Keratinocyte (primary cell): ENCODE measurements at regions not wholly inside any gene's neighbourhood (a gene's known extent, or its start where the extent isn't known, plus 50 kb on each side); places are given as distances from the start of the nearest gene placed in this dataset.
A peak's percentile ranks its signal among the peaks of the same experiment; 100 is the strongest.

Experiments used
- DNase-seq: peaks from one replicate; pipeline ENCODE4 v3.0.0-alpha.2; 2011; ENCODE audit warnings: low read depth, missing footprints, low spot score
- FAIRE-seq: peaks from 2 replicates; lab custom pipeline; 2011; peaks lifted over from hg19 to GRCh38; lab: Jason Lieb, UNC
- H2AFZ ChIP-seq: 2 replicates; pipeline ENCODE4 v1.6.0; 2012; ENCODE audit warnings: low read length, control low read depth, inconsistent platforms; ENCODE audit not compliant: control insufficient read depth
- H3K27ac ChIP-seq: 2 replicates; pipeline ENCODE4 v1.5.1; 2011; ENCODE audit warnings: low read length; ENCODE audit not compliant: control insufficient read depth, insufficient read depth
- H3K27me3 ChIP-seq: 3 replicates; pipeline ENCODE4 v1.6.0; 2011; ENCODE audit warnings: low read length; ENCODE audit not compliant: control insufficient read depth, insufficient read depth; ENCODE audit errors: extremely low read depth
- H3K36me3 ChIP-seq, 2 experiments: 2 replicates in 1 of 2; 3 replicates in 1 of 2; pipeline ENCODE4 v1.5.1; 2011; ENCODE audit warnings: low read length in 2 of 2, mild to moderate bottlenecking in 1 of 2; ENCODE audit not compliant: control insufficient read depth in 2 of 2, insufficient read depth in 2 of 2; ENCODE audit errors: extremely low read depth in 1 of 2
- H3K4me1 ChIP-seq: 3 replicates; pipeline ENCODE4 v1.5.1; 2011; ENCODE audit warnings: low read length; ENCODE audit not compliant: control insufficient read depth, insufficient read depth; ENCODE audit errors: extremely low read depth
- H3K4me2 ChIP-seq: 3 replicates; pipeline ENCODE4 v1.6.0; 2011; ENCODE audit warnings: low read depth, low read length; ENCODE audit not compliant: control insufficient read depth, insufficient read depth; ENCODE audit errors: extremely low read depth
- H3K4me3 ChIP-seq, 3 experiments: fragments of 200-600 bp in 1 of 3; sonication (generic) in 1 of 3; 2 replicates in 2 of 3; 3 replicates in 1 of 3; pipeline ENCODE4 v1.5.1; 2011 to 2016; ENCODE audit warnings: low read length in 3 of 3, mild to moderate bottlenecking in 3 of 3, control low read depth in 2 of 3, inconsistent platforms in 1 of 3, low read depth in 1 of 3, mixed read lengths in 1 of 3, mixed run types in 1 of 3, moderate library complexity in 1 of 3; ENCODE audit not compliant: control insufficient read depth in 2 of 3, insufficient read depth in 2 of 3; ENCODE audit errors: extremely low read depth in 1 of 3
- H3K79me2 ChIP-seq: 2 replicates; pipeline ENCODE4 v1.6.0; 2012; ENCODE audit warnings: low read length; ENCODE audit not compliant: control insufficient read depth, insufficient read depth
- H3K9ac ChIP-seq: 3 replicates; pipeline ENCODE4 v1.6.0; 2011; ENCODE audit warnings: low read length; ENCODE audit not compliant: control insufficient read depth, insufficient read depth; ENCODE audit errors: extremely low read depth
- H3K9me1 ChIP-seq: 3 replicates; pipeline ENCODE4 v1.6.0; 2011; ENCODE audit warnings: low read length; ENCODE audit not compliant: control insufficient read depth, insufficient read depth; ENCODE audit errors: extremely low read depth
- H3K9me3 ChIP-seq: 2 replicates; pipeline ENCODE4 v1.5.1; 2012; ENCODE audit warnings: low read depth, low read length; ENCODE audit not compliant: control insufficient read depth
- H4K20me1 ChIP-seq: 3 replicates; pipeline ENCODE4 v1.6.0; 2011; ENCODE audit warnings: low read length; ENCODE audit not compliant: control insufficient read depth, insufficient read depth; ENCODE audit errors: extremely low read depth
- EZH2 ChIP-seq: IDR thresholded peaks from one replicate; pipeline ENCODE4 v1.6.1; 2012; ENCODE audit warnings: inconsistent platforms, mild to moderate bottlenecking, low read length, moderate library complexity
- dilution Hi-C: fragments of 300-500 bp; cut with MboI; formaldehyde crosslinking; loops from one replicate; pipeline ENCODE4 v1.7.0; 2020; ENCODE audit warnings: low sequenced_read_pairs; ENCODE audit not compliant: extremely low pct_ligation_motif_present
- TF ChIP-seq, protein P1 (sequence below), 3 experiments: IDR thresholded peaks in 1 of 3; conservative IDR thresholded peaks in 1 of 3; optimal IDR thresholded peaks in 1 of 3; 2 replicates in 2 of 3; 3 replicates in 1 of 3; pipeline versions ENCODE3 to v1.5.1; 2011; ENCODE audit warnings: low read length in 3 of 3, mild to moderate bottlenecking in 3 of 3, moderate library complexity in 2 of 3, control low read depth in 1 of 3, inconsistent platforms in 1 of 3; ENCODE audit not compliant: insufficient read depth in 2 of 3; ENCODE audit errors: extremely low read depth in 1 of 3

DNA sequence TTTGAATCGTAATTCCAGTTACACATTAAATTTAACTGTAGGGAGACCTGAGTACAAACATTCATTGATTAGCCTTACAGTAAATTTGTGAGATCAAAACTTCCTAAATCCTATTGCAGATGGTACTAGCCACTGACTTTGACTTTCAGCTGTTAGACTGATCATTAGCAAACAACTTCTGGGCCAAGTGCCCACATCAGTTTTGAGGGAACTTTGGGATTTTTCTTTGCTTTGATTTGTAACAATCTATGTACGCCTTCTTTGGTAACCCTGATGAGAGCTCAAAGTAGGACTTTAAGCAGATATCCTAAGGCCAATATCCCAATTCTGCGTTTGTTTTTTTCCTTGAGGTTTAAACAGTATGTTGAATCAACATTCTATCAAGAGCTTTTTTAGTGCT lies 131.5 kb downstream of the DLEU7 start:
- FAIRE-seq (peak; percentile 34), DNase-seq (no peak)
- no peak overlapping the region for H3K27ac ChIP-seq
- H3K9me1 ChIP-seq = no peaks in the 10 kb centered on the region
- no peaks in the 10 kb centered on the region for H3K9me3 ChIP-seq
- no peak overlapping the region for H3K4me3 ChIP-seq
- H2AFZ ChIP-seq = no peak overlapping the region
- no peak overlapping the region for H3K9ac ChIP-seq
- no peaks in the 10 kb centered on the region for H4K20me1 ChIP-seq
- dilution Hi-C loops = no loop called here
- H3K36me3 ChIP-seq = no peaks in the 10 kb centered on the region
- TF ChIP-seq, protein P1, sequence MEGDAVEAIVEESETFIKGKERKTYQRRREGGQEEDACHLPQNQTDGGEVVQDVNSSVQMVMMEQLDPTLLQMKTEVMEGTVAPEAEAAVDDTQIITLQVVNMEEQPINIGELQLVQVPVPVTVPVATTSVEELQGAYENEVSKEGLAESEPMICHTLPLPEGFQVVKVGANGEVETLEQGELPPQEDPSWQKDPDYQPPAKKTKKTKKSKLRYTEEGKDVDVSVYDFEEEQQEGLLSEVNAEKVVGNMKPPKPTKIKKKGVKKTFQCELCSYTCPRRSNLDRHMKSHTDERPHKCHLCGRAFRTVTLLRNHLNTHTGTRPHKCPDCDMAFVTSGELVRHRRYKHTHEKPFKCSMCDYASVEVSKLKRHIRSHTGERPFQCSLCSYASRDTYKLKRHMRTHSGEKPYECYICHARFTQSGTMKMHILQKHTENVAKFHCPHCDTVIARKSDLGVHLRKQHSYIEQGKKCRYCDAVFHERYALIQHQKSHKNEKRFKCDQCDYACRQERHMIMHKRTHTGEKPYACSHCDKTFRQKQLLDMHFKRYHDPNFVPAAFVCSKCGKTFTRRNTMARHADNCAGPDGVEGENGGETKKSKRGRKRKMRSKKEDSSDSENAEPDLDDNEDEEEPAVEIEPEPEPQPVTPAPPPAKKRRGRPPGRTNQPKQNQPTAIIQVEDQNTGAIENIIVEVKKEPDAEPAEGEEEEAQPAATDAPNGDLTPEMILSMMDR (optimal IDR thresholded peaks at IDR 0.05 in 1 of 3, IDR thresholded peaks at IDR 0.05 in 1 of 3, conservative IDR thresholded peaks at IDR 0.05 in 1 of 3; ENCODE audit: extremely low read depth in 1 of 3, insufficient read depth in 2 of 3, low read length in 3 of 3) = no peak
- TF ChIP-seq EZH2 = no peak
- H3K27me3 ChIP-seq = no peaks in the 10 kb centered on the region
- H3K4me2 ChIP-seq = no peak overlapping the region
- H3K4me1 ChIP-seq = peaks cover 8% of the 10 kb centered on the region
- H3K79me2 ChIP-seq = no peaks in the 10 kb centered on the region

DNA sequence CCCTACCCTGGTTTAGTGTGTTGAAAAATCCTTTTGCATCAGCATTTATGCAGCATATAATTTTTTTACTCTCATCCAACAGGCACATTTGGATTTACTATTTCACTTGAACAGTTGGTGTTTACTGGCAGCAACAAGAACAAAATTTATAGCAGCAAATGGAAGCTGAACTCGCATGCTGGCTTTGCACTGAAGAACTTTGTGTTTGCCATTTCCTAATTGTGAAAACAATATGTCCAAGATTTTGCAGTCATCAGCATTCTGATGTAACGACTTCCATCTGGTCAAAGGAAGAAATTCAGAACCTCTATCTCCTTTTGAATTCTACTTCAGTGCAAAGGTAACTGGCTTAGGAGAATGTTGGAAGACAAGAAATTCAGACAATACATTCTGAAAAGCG lies 131.0 kb downstream of the DLEU7 start:
- H2AFZ ChIP-seq = no peak overlapping the region
- peaks cover 8% of the 10 kb centered on the region for H3K4me1 ChIP-seq
- no peak overlapping the region for H3K4me3 ChIP-seq
- H3K36me3 ChIP-seq = no peaks in the 10 kb centered on the region
- no peaks in the 10 kb centered on the region for H4K20me1 ChIP-seq
- no peak overlapping the region for H3K9ac ChIP-seq
- H3K27ac ChIP-seq = no peak overlapping the region
- H3K9me3 ChIP-seq = no peaks in the 10 kb centered on the region
- FAIRE-seq = no peak
- H3K27me3 ChIP-seq = no peaks in the 10 kb centered on the region
- no peak overlapping the region for H3K4me2 ChIP-seq
- TF ChIP-seq EZH2 = no peak
- TF ChIP-seq, protein P1 (optimal IDR thresholded peaks at IDR 0.05 in 1 of 3, IDR thresholded peaks at IDR 0.05 in 1 of 3, conservative IDR thresholded peaks at IDR 0.05 in 1 of 3; ENCODE audit: extremely low read depth in 1 of 3, insufficient read depth in 2 of 3, low read length in 3 of 3) = no peak
- no peaks in the 10 kb centered on the region for H3K79me2 ChIP-seq
- dilution Hi-C loops = no loop called here
- no peaks in the 10 kb centered on the region for H3K9me1 ChIP-seq
- no peak for DNase-seq
